ENCODE measurements at regions not wholly inside any gene's neighbourhood (a gene's known extent, or its start where the extent isn't known, plus 50 kb on each side); places are given as distances from the start of the nearest gene placed in this dataset.
"Not testable (repeated sequence)": the region's sequence is repeated elsewhere in the genome, so short reads cannot be mapped to it uniquely, and the experiment has no call there.

DNA sequence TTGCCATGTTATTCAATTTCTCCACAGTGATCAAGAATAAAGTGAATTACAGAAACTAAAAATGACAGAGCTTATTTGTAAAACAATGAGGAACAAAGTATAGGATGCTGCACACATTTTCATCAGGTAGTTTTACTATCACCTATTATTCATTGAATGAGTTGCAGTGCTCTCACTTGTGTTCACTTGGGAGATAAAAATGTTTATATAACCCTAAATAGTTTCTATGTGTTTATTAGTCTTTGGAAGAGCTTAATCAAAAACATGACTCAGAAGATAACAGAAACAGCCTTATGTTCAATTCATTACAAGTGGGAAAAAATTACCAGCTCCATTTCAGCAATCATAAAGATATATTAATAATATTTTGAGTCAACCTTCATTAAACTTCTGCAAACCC is 796.2 kb downstream of the SLITRK1 start:
- Histone ChIP-seq H3K9me3 (ENCODE audit: control insufficient read depth, insufficient read depth, low read length) (no peaks in the 10 kb centered on the region), H3K27me3 (ENCODE audit: control insufficient read depth, insufficient read depth, low read length) (no peaks in the 10 kb centered on the region), H3K9ac (ENCODE audit: low read depth, low read length) (no peak overlapping the region), H3K4me1 (ENCODE audit: control insufficient read depth, insufficient read depth, low read length) (no peaks in the 10 kb centered on the region), H3K36me3 (ENCODE audit: control insufficient read depth, insufficient read depth, low read length) (no peaks in the 10 kb centered on the region), H3K4me3 (ENCODE audit: low read depth, low read length) (no peak overlapping the region)

DNA sequence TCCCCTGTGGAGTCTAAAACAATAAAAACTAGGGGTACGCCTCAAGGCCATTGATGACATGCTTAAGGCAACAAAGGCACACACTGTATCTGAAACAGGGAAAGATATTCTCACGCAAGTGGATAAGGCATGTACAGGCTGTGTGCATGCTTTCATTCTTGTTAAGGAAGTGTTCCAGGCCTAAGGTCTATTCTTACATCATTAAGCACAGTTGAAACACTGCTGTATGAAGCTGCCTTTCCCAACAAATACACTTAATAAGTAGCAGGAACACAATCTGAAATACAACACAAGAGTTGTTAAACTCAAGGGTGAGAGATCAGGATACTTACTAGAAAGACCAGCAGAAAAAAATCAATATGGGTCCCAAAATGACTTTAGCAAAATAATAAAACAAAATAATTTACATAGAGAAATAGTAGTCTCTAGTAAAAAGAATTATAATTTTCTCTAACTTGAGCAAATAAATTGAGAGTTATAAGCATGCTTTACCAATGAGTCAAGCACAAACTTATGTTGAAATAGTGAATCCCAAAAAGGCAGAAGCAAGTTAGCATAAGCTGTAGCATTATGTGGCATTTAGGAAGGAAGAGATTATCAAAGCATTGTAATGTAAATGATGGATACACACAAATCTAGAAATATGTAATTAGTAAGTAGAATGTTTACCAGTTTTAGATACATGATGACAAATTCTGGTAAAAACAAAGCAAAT is 796.9 kb downstream of the SLITRK1 start:
- Histone ChIP-seq H3K4me3 (ENCODE audit: low read depth, low read length) (no peak overlapping the region), H3K27me3 (ENCODE audit: control insufficient read depth, insufficient read depth, low read length) (no peaks in the 10 kb centered on the region), H3K9me3 (ENCODE audit: control insufficient read depth, insufficient read depth, low read length) (no peaks in the 10 kb centered on the region), H3K36me3 (ENCODE audit: control insufficient read depth, insufficient read depth, low read length) (no peaks in the 10 kb centered on the region), H3K4me1 (ENCODE audit: control insufficient read depth, insufficient read depth, low read length) (no peaks in the 10 kb centered on the region), H3K9ac (ENCODE audit: low read depth, low read length) (no peak overlapping the region)

DNA sequence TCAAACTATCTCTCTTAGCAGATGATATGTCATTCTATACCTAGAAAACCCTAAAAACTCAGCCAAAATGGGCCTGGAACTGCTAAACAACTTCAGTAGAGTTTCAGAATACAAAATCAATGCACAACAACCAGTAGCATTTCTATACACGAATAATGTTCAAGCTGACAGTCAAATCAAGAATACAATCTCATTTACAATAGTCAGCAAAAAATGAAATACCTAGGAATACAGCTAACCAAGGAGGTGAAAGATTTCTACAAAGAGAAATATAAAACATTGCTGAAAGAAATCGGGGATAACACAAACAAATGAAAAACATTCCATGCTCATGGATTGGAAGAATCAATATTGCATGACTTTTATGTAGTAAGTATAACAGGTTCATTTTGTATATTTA is 804.8 kb downstream of the SLITRK1 start:
- H3K9ac ChIP-seq (ENCODE audit: low read depth, low read length), result no peak overlapping the region
- no peaks in the 10 kb centered on the region for H3K36me3 ChIP-seq (ENCODE audit: control insufficient read depth, insufficient read depth, low read length)
- no peak overlapping the region for H3K4me3 ChIP-seq (ENCODE audit: low read depth, low read length)
- no peaks in the 10 kb centered on the region for H3K27me3 ChIP-seq (ENCODE audit: control insufficient read depth, insufficient read depth, low read length)
- no peaks in the 10 kb centered on the region for H3K9me3 ChIP-seq (ENCODE audit: control insufficient read depth, insufficient read depth, low read length)
- H3K4me1 ChIP-seq (ENCODE audit: control insufficient read depth, insufficient read depth, low read length), result no peaks in the 10 kb centered on the region

DNA sequence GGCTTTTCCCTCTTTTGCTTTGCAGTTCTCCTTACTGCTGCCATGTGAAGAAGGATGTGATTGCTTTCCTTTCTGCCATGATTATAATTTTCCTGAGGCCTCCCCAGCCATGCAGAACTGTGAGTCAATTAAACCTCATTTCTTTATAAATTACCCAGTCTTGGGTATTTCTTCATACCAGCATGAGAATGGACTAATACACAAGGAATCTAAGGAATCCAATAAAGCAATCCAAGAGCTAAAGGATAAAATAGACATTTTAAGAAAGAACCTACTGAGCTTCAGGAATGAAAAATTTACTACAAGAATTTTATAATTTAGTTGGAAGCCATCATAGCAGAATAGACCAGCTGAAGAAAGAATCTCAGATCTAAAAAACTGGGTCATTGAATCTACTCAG is 808.3 kb downstream of the SLITRK1 start:
- H3K4me3 ChIP-seq (ENCODE audit: low read depth, low read length); H3K9me3 ChIP-seq (ENCODE audit: control insufficient read depth, insufficient read depth, low read length); H3K27me3 ChIP-seq (ENCODE audit: control insufficient read depth, insufficient read depth, low read length); H3K9ac ChIP-seq (ENCODE audit: low read depth, low read length); H3K36me3 ChIP-seq (ENCODE audit: control insufficient read depth, insufficient read depth, low read length); H3K4me1 ChIP-seq (ENCODE audit: control insufficient read depth, insufficient read depth, low read length): not testable (repeated sequence)

DNA sequence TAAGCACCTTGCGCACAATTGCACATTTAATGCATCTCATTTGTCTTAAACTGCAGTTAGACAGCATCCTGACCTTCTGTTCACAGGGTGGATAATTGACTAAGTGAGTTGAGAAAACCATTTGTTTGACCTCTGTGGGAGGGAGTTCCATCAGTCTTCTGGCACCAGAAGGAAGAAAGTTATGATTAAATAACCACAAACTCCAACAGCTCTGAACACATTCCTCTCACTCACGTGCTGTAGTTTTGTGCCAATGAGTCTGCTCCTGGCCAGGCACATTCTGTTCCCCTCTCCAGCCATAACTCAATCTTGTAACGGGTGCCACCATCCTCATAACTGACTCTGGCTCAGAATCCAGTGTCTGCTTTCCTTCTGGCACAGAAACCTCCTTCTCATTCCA is 817.2 kb downstream of the SLITRK1 start:
- Histone ChIP-seq H3K4me1 (ENCODE audit: control insufficient read depth, insufficient read depth, low read length) (no peaks in the 10 kb centered on the region), H3K27me3 (ENCODE audit: control insufficient read depth, insufficient read depth, low read length) (no peaks in the 10 kb centered on the region), H3K9ac (ENCODE audit: low read depth, low read length) (no peak overlapping the region)

DNA sequence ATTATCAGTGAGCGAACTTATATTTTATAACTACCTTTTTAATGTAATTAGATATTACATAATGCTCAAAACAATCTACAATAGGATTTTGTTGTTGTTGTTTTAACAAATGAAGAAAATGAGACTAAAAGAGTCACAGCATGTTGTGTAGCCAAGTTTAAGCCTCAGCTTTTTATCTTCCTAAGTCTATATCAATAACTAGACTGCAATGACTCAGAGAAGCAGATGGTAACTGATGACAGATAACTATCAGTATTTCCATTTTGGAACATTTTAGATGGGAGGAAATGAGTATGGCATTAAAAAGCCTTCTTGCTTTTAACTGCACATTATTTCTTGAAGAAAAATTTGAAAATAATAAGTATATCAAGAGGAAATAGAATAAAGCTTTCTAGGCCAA is 825.2 kb downstream of the SLITRK1 start:
- Histone ChIP-seq H3K27me3 (ENCODE audit: control insufficient read depth, insufficient read depth, low read length) (no peaks in the 10 kb centered on the region), H3K4me3 (ENCODE audit: low read depth, low read length) (no peak overlapping the region), H3K9me3 (ENCODE audit: control insufficient read depth, insufficient read depth, low read length) (no peaks in the 10 kb centered on the region), H3K9ac (ENCODE audit: low read depth, low read length) (no peak overlapping the region), H3K36me3 (ENCODE audit: control insufficient read depth, insufficient read depth, low read length) (no peaks in the 10 kb centered on the region), H3K4me1 (ENCODE audit: control insufficient read depth, insufficient read depth, low read length) (no peaks in the 10 kb centered on the region)

More for the DNA sequence above, 817.2 kb downstream of the SLITRK1 start:
- H3K4me3 ChIP-seq (ENCODE audit: low read depth, low read length), result no peak overlapping the region
- H3K36me3 ChIP-seq (ENCODE audit: control insufficient read depth, insufficient read depth, low read length), result no peaks in the 10 kb centered on the region
- H3K9me3 ChIP-seq (ENCODE audit: control insufficient read depth, insufficient read depth, low read length), result no peaks in the 10 kb centered on the region

DNA sequence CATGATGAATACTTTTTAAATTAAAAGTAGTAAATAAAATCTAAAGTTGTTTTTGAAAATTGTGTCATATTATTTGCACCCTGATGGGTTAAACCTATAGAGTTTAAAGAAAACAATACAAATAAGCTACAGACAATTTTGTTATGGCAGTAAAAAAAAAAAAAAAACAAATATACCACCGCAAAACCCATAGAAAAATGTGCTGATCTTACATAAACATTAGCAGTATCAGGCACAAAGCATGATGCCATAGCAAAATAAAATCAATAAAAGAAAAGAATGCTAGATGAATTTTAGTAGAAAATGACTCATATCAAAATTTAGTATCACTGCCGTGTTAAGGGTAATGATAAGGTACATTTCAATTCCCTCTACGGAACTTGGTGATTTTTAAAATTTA is 826.0 kb downstream of the SLITRK1 start:
- Histone ChIP-seq H3K9ac (ENCODE audit: low read depth, low read length) (no peak overlapping the region), H3K4me3 (ENCODE audit: low read depth, low read length) (no peak overlapping the region), H3K36me3 (ENCODE audit: control insufficient read depth, insufficient read depth, low read length) (no peaks in the 10 kb centered on the region), H3K9me3 (ENCODE audit: control insufficient read depth, insufficient read depth, low read length) (no peaks in the 10 kb centered on the region), H3K4me1 (ENCODE audit: control insufficient read depth, insufficient read depth, low read length) (no peaks in the 10 kb centered on the region), H3K27me3 (ENCODE audit: control insufficient read depth, insufficient read depth, low read length) (no peaks in the 10 kb centered on the region)

DNA sequence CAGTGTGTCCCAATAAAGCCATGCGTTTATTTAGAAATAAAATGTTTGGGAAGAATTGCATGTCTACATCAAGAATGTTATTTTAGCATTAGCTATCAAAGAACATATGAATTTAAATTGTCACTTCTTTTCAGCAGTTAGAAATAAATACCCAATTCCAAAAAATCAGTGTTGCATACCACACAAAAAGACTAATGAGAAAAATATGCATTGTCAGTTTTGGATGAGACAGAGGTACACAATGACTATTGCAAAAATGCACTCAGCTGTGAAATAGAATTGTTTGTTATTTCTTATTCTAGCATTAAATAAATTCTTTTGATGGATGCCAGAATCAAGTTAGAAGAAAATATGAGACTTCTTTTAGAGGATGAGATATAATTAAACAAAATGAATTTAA is 833.9 kb downstream of the SLITRK1 start:
- no peaks in the 10 kb centered on the region for H3K27me3 ChIP-seq (ENCODE audit: control insufficient read depth, insufficient read depth, low read length)
- H3K9me3 ChIP-seq (ENCODE audit: control insufficient read depth, insufficient read depth, low read length), result no peaks in the 10 kb centered on the region
- no peak overlapping the region for H3K9ac ChIP-seq (ENCODE audit: low read depth, low read length)
- no peaks in the 10 kb centered on the region for H3K4me1 ChIP-seq (ENCODE audit: control insufficient read depth, insufficient read depth, low read length)
- H3K4me3 ChIP-seq (ENCODE audit: low read depth, low read length), result no peak overlapping the region
- no peaks in the 10 kb centered on the region for H3K36me3 ChIP-seq (ENCODE audit: control insufficient read depth, insufficient read depth, low read length)

DNA sequence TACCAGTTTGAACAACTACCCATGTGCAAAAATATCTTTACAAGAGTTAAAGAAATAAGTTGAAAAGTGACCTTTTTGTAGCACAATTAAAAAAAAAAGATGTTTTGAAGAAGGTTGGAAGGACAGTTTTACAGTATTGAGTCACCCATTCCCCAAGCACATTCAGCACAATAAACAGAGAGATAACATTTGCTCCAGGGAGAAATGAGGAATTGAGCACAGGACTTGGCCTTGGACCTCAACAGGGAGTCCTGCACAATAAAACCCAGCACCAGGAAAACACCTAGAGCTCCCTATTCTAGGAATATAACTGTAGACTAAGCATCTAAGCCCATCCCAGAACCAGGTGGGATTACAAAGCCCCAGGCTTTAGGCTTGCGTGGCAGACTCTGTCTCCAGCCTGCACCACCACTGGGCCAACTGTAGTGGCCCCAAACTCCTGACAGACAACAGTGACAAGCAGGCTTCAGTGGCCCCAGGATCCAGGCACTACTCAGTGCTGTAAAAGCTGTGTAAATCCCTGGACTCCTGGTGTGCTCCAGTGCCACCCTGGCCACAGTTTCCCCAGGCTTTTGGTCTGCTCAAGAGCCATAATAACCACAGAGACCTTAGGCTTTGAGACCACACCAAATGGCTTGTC is 857.2 kb downstream of the SLITRK1 start:
- Histone ChIP-seq H3K4me3 (ENCODE audit: low read depth, low read length) (no peak overlapping the region), H3K27me3 (ENCODE audit: control insufficient read depth, insufficient read depth, low read length) (no peaks in the 10 kb centered on the region), H3K36me3 (ENCODE audit: control insufficient read depth, insufficient read depth, low read length) (no peaks in the 10 kb centered on the region), H3K9me3 (ENCODE audit: control insufficient read depth, insufficient read depth, low read length) (no peaks in the 10 kb centered on the region), H3K4me1 (ENCODE audit: control insufficient read depth, insufficient read depth, low read length) (no peaks in the 10 kb centered on the region), H3K9ac (ENCODE audit: low read depth, low read length) (no peak overlapping the region)

DNA sequence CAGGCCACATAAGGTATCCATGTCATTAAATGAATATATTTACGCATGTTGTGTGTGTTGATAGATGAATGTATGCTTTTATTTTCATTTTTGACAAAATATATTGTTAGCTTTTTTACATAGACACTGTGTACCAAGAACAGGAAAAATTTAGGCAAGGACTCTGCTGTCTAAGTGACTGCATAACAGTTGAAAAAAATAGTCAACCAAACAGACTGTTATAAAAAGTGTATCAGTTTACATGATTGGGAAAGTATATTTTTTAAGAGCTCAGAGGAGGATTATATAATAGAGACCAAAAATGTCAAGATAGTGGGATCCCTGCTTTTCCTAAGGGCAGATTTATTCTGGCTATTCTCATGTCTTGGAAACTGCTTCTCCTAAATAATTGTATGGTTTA is 858.0 kb downstream of the SLITRK1 start:
- Histone ChIP-seq H3K9ac (ENCODE audit: low read depth, low read length) (no peak overlapping the region), H3K9me3 (ENCODE audit: control insufficient read depth, insufficient read depth, low read length) (no peaks in the 10 kb centered on the region), H3K36me3 (ENCODE audit: control insufficient read depth, insufficient read depth, low read length) (no peaks in the 10 kb centered on the region), H3K4me3 (ENCODE audit: low read depth, low read length) (no peak overlapping the region), H3K27me3 (ENCODE audit: control insufficient read depth, insufficient read depth, low read length) (no peaks in the 10 kb centered on the region), H3K4me1 (ENCODE audit: control insufficient read depth, insufficient read depth, low read length) (no peaks in the 10 kb centered on the region)

DNA sequence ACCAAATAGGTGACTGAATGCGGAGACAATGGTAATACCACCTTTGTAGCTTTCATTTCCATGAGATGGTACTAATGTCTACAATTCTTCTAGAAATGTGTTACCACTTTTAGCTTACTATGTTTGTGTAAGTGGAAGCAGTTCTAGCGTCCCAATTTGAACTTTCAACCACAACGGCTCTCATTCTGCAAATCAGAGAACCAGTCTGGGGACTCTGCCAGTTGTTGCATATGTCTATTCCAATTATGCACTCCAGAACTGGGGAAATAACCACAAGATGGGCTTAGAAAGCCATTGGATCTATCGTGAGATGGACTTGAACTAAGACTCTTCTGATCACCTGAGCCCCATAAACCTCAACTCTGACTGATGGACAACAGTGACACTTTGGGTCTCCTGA is 862.3 kb downstream of the SLITRK1 start:
- Histone ChIP-seq H3K9me3 (ENCODE audit: control insufficient read depth, insufficient read depth, low read length) (no peaks in the 10 kb centered on the region), H3K36me3 (ENCODE audit: control insufficient read depth, insufficient read depth, low read length) (no peaks in the 10 kb centered on the region), H3K4me1 (ENCODE audit: control insufficient read depth, insufficient read depth, low read length) (no peaks in the 10 kb centered on the region), H3K27me3 (ENCODE audit: control insufficient read depth, insufficient read depth, low read length) (no peaks in the 10 kb centered on the region), H3K4me3 (ENCODE audit: low read depth, low read length) (no peak overlapping the region), H3K9ac (ENCODE audit: low read depth, low read length) (no peak overlapping the region)

DNA sequence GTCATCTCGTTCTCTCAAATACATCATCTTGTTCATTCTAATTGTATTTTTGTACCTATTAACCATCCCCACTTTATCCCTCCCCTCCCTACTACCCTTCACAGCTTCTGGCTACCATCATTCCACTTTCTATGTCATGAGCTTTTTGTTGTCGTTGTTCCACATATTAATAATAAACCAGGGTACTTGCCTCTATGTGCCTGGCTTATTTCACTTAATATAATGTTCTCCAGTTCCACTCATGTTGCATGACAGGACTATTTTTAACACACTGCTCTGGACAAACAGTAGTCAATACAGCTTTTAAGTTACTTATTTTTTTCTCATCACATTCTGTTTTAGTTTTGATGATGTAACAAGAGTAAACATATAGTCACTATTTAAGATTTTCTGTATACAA is 872.3 kb downstream of the SLITRK1 start:
- H3K36me3 ChIP-seq (ENCODE audit: control insufficient read depth, insufficient read depth, low read length), result no peaks in the 10 kb centered on the region
- no peak overlapping the region for H3K4me3 ChIP-seq (ENCODE audit: low read depth, low read length)
- no peaks in the 10 kb centered on the region for H3K4me1 ChIP-seq (ENCODE audit: control insufficient read depth, insufficient read depth, low read length)
- no peak overlapping the region for H3K9ac ChIP-seq (ENCODE audit: low read depth, low read length)
- no peaks in the 10 kb centered on the region for H3K9me3 ChIP-seq (ENCODE audit: control insufficient read depth, insufficient read depth, low read length)
- H3K27me3 ChIP-seq (ENCODE audit: control insufficient read depth, insufficient read depth, low read length), result no peaks in the 10 kb centered on the region
